ENCODE measurements at regions not wholly inside any gene's neighbourhood (a gene's known extent, or its start where the extent isn't known, plus 50 kb on each side); places are given as distances from the start of the nearest gene placed in this dataset.

DNA sequence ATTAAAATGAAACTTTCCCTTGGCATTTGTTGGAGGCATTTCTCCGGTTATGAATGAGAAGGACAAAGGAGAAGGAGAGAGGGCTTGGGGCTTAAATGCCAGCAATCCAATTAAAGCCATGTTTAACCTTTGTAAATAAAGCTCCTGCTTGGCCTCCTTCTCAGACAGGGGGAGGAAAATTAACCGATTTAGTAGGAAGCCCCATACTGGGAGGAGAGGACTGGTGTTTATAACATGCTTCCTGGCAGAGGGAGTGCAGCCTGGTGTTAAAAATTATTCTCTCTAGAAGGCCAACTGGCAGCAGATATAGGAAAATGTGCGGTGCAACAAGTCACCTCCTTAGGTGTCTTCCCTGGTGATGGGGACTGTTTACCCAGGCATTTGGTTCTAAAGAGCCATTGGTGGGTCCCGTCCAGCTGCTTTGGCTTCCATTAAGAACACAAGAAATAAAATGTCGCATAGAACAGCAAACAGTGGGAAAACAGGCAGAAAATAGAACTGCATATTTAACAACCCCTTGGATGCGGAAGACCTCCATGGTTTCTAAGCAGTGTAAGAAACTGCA is 846.5 kb downstream of the TYW1 start:
- DNase-seq (ENCODE audit: low read depth): no peak

DNA sequence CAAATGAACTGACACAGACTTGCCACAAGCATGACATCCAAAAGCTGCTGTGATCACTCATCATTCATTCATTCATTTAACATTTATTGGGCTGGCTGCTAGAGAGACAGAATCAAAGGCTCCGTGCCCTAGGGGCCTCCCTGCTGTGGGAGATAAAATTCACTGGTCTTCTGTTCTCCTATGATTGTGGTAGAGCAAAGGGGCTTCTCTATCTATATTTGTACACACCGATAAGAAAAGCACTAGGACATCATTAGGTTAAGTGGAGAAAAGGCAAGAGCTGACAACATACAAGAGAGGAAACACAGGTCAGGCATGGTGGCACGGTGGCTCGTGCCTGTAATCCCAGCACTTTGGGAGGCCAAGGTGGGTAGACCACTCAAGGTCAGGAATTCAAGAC is 847.0 kb downstream of the TYW1 start:
- no peak for DNase-seq (ENCODE audit: low read depth)

DNA sequence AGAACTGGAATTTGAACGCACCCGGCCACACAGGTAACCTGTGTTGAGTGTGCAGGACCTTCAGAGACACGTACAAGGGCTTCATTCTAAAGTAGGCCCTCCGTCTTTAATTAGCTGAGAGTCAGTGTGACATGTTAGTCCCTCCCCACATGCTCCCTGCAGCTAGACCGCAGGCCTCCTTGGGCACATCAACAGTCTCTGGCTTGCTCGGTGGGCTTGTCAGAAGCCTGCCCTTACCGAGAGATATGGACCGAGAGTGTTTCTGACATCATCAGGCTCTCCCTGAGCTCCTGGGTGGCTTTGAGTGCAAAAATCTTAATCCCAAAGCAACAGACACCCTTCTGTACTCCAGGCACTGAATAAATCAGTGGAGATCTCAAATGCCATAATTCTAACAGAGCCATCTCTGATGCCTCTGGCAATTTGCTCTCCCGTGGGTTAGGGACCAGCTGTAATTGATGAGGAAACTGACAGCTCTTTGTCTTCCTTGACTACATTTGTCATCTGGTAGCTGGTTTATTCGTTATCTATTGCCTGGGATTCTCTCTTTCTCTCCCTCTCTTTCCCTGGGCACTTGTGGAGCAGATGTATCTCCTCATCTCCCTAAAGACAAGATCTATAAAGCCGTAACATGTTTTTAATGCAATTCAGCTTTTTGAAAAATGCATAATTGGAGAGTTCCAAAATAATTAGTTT is 850.6 kb downstream of the TYW1 start:
- DNase-seq (ENCODE audit: low read depth): no peak

DNA sequence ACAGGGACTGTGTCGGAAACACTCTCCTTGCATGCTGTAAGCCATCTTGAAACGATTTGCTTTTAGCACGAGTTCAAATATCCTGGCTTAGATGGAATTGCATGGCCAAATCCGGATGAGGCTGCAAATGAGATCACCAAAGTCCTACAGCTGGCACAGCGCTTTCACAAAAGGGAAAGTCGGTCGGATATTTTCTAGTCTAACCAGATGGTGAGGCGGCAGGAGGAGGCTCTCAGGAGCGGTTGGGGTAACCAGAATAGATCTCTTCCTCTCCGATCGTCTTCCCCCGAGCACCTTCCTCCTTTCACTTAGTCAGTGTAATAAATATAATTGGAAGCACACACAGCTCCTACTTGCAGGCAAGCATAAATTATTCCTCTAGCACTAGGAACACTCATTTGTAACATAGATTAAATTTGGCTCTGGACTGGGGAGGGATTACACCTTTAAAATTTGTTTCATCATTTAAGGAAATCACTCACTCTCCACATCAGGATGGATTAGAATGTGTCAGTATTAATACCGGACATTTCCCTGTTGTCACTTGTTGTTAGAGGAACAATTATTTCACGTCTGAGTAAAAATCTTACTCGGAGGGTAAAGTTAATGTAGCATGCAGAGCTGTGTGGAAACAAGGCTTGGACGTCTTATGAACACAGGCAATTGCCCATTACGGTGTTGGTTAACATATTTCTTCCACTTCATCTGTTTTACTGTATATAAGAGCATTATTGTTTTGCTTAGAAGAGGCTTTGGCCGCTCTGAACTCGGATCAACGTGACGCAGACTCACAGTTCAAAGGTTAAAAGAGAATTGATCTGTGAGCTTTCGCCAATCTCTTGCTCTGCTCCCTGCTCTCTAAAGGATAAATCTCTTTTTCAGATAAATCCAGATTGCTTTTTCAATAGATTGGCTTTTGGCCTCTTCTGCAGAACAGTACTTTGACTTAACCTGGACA is 857.9 kb downstream of the TYW1 start:
- DNase-seq (ENCODE audit: low read depth): no peak

DNA sequence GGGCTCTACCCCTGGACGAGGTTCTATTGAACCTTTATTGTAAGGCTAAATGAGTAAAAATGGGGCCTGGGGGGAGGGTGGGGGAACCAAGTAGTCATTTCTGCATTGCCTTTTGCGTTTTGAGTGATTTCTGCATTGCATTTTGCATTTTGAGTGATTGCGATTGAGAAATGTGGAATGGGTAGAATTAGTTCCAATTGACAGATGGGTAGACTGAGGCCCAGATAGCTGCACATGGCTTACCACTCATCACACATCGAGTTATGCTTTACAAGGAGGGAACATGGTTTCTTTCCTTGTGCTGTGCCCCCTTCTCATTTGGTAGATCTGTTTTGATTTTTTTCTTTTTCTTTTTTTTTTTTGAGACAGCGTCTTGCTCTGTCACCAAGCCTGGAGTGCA is 858.7 kb downstream of the TYW1 start:
- DNase-seq (ENCODE audit: low read depth): no peak

DNA sequence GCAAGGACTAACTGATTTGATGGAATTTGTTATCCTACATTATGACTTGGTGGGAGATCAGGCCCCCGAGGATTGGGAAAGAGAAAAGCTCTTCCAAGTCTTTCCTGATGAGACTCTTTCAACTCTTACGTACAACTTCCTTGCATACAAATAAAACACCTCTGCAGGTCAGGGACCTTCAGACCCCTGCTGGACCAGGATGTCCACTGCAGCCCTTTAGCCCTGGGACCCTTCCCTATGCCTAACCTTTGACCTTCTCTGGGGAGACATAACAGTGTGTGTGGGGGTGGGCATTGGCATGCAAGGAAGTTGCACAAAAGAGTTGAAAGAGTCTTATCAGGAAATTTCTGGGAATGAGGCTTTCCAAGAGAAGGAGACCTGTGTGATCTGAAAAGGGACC is 859.4 kb downstream of the TYW1 start:
- no peak for DNase-seq (ENCODE audit: low read depth)

DNA sequence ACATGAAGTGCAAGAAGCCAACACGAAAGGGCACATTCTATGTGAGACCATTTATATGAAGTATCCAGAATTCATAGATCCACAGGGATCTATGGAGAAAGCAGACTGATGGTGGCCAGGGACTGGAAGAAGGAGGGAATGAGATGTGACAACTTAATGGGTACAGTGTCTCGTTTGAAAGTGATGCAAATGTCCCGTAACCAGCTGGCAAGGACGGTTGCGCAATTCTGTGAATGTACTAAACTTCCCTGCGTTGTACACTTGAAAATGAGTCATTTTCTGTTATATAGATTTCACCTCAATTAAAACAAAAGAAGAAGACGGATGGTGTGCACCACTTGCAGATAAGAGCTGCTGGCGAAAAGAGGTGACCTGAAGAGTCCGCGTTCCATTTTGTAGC is 861.1 kb downstream of the TYW1 start:
- DNase-seq (ENCODE audit: low read depth): no peak

DNA sequence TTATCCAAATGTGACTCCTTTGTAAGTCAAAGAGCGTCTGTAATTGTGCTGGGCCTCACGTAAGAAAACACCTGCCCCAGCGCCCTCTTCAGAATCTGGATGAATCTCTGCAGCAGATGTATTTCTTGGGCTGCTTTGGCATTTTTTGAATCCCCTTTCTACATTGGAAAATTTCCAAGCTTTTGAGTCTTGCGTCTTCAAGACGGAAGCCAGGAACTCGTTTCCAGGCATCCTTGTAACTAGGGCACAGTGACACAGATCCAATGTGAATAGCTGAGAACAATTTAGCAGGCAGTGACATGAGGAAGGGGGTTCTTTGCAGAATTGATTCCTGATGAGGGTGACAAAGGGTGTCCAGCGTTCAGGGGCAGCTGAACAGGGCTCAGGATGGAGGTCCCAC is 862.3 kb downstream of the TYW1 start:
- DNase-seq (ENCODE audit: low read depth): no peak

DNA sequence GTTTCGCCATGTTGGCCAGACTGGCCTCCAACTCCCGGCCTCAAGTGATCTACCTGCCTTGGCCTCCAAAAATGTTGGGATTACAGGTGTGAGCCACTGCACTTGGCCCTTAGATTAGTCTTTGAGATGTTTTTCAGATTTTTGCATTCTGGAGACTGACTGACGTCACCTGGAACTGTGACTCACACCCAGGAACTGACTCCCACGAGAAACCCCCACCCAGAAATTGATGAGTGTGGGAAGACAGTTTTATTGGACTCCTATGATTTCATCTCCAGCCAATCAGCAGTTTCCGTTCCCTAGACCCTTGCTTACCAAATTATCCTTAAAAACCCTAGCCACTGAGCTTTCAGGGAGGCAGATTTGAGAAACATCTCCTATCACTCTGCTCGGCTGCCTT is 867.3 kb downstream of the TYW1 start:
- no peak for DNase-seq (ENCODE audit: low read depth)

DNA sequence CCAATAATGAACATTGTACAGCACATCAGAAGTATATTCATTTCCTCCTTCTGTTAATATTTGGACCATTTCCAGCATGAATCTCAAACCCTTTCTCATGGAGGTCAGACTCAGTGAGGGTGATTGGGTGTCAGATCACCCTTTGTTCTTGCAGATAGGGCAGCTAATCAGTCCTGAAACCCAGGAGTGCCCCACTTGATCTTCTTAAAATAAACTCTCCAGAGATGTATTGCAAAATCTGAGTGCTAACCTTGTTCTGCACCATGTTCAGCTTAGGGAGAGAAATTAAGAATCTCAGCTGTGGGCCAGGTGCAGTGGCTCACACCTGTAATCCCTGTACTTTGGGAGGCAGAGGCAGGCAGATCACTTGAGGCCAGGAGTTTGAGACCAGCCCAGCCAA is 869.4 kb downstream of the TYW1 start:
- no peak for DNase-seq (ENCODE audit: low read depth)

DNA sequence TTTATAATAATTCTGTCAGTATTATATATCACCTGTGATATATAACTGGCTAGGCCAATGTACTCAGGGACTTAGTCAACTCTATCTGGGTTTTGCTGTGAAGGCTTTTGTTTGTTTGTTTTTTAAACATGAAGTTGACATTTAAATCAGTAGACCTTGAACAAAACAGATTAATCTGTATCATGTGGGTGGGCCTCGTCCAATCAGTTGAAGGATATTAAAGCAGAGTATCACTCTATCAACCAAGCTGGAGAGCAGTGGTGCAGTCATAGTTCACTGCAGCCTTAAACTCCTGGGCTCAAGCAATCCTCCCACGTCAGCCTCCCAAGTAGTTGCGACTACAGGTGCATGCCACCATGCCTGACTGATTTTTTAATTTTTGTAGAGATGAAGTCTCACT is 870.2 kb downstream of the TYW1 start:
- no peak for DNase-seq (ENCODE audit: low read depth)

DNA sequence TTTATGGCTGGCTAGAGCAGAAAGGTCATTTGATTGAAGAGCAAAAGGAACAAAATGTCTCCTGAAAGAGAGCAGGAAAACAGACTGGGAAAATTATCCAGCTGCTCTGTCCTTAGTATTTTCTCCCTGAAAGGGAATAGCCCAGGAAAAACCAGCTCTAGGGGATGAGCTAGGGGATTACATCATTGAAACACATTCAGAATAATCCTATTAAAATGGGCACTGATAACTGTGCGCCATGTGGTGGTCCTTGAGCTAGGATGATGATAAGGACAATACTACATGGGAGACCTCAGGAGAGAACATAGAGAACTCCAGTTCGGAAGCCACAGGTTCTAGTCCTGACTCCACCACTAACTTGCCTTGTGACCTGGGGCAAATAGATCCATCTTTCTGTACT is 873.8 kb downstream of the TYW1 start:
- no peak for DNase-seq (ENCODE audit: low read depth)

DNA sequence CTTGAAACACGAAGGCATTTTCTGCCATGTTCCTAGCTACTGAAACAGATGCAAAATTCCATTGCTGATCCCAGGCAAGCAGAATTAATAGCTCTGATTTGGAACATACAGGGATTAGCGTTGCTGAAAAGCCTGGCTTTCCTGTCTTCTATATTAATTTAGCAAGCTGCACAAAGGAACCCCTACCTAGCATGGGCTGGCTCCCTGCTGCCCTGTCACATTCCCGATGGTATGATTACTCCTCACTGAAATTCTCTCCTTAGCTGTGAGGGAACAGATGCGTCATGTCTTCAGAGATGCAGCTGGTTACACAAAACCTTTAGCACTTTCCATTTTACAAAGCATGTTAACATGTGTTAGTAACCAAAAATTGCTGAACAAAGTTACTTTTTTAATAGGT is 878.9 kb downstream of the TYW1 start:
- DNase-seq (ENCODE audit: low read depth): no peak

DNA sequence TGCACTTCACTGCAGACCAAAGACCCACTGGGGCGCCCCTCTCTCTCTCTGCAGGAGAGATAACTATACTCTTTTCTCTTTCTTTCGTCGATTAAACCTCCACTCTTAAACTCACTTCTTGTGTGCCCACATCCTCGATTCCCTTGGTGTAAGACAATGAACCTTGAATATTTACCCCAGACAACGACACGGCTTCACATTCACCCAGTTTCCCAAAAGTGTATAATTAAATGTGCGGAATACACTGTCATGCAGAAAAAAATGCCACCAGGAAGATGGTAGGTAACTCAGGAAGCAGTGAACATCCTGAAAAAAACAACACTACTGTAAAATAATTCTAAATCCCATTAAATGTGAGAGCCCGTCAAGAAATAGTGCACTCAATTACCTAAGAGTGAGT is 882.2 kb downstream of the TYW1 start:
- no peak for DNase-seq (ENCODE audit: low read depth)

DNA sequence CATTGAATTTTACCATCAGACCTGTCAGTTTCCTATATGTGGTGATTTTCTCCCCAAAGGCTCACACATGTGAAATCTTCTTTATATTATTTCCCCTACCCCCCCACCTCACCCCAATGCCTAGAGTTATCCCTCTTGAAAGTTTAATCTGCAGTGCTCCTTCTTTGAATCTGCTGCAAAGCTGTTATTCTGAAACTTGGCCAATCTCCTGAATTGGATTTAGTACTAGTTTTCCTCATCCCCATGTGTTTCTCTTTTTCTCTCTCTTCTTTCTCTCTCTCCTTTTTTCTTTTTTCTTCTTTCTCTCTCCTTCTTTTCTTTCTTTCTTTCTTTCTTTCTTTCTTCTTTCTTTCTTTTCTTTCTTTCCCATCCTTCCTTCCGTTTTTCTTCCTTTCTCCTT is 886.2 kb downstream of the TYW1 start:
- no peak for DNase-seq (ENCODE audit: low read depth)

DNA sequence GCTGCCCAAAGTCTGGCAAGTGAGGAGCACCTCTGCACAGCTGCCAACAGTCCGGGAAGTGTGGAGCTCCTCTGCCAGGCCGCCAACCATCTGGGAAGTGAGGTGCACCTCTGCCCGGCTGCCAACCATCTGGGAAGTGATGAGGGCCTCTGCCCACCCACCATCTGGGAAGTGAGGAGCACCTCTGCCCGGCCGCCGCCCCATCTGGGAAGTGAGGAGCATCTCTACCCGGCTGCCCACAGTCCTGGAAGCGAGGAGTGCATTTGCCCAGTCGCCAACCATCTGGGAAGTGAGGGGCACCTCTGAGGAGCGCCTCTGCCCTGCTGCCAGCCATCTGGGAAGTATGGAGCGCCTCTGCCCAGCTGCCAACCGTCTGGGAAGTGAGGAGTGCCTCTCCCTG is 893.7 kb downstream of the TYW1 start:
- no peak for DNase-seq (ENCODE audit: low read depth)

DNA sequence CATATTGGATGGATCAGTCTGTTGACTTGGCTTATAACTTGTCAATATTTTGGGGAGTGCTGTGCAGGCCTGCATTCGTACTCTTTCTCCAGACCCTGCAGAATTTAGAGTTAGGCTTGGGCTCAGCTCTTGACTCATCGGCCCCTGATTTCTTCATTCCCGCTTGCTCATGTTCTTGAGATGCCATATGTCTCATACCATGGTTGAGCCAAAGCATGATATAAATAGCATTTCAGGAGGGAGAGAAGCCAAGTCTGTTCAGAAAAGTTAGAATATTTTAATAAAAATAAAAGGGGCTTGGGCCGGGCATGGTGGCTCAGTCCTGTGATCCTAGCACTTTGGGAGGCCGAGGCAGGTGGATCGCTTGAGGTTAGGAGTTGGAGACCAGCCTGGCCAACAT is 898.1 kb downstream of the TYW1 start:
- no peak for DNase-seq (ENCODE audit: low read depth)

DNA sequence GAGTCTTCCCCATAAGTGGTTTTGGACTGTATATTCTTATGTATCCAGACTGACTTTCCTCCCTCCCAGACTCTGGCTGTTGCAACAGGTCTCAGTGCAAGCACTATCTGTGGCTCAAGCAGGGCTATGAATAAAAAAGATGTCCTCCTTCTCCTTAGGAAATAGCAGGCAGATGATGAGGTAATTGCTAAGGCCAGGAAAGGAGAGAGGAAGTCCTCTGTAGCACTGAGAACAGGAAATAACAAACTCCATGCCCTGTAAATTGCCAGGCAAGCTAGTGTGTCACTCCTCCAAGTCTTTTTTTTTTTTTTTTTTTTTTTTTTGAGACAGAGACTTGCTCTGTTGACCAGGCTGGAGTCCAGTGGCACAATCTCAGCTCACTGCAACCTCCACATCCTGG is 900.1 kb downstream of the TYW1 start:
- DNase-seq (ENCODE audit: low read depth): no peak

DNA sequence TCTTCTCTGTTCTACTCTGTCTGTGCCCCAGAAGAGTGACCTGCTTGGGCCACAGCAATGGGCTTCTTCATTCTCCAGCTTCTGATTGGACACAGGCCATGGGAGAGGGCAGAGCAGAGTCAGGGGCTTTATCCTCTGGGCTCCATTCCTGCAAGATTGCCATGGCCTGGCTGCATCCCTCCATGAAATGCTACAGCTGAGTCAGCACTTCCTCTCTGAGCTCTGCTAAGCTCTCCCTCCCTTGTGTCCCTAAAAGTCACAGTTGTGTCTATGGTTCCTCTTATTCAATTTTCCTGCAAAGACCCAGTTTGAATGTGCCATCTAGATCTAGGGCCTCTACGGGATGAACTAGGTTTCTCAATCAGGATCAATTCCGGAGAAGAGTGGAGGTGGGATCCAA is 903.8 kb downstream of the TYW1 start:
- DNase-seq (ENCODE audit: low read depth): no peak

DNA sequence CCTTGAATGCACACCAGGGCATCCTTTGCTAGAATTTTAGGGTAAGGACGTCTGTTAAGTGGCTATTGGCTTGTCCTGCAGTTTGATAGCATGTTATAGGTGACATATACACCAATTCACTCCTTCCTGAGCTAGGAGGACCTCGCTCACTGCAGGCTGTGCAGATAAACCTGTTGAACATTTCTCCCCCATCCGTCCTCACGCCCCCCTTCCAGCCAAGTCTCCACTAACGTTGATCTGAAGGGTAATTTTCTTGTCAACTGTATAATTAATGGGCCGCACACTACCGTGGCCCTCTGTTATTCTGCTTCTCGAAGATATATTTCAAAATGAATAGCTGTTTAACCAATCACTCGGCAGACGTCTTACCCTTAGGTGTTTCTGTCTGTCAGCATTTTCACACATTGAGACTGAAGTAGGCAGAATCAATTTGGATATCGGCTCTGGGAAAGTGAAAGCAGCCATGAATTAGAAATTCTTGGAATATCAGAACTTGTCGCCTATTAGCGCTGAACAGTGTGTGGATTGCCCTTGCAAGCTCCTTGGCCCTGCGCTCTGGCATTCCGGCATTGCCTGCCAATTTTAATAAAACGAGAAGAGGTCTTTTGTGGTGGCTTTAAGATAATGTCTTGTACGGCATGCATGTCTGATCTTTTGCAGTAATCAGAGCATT is 905.3 kb downstream of the TYW1 start:
- no peak for DNase-seq (ENCODE audit: low read depth)

DNA sequence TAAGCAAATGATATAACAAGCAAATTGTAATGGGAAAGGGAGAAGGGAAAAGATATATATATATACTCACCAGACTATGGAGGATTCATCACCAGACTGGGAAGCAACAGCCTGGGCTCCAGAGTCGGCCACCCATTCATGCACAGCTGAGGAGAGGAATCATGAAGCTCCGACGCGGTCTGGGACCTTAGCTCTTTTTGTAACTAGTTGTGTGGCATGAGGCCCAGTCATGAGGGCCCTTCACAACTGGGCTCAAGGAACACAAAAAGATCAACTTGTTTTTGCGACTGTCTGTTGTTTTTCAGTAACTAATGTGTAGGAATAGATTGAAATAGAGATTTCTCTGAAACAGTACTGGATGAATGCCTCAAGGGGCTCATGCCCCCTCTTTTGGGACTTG is 911.2 kb downstream of the TYW1 start:
- DNase-seq (ENCODE audit: low read depth): no peak

DNA sequence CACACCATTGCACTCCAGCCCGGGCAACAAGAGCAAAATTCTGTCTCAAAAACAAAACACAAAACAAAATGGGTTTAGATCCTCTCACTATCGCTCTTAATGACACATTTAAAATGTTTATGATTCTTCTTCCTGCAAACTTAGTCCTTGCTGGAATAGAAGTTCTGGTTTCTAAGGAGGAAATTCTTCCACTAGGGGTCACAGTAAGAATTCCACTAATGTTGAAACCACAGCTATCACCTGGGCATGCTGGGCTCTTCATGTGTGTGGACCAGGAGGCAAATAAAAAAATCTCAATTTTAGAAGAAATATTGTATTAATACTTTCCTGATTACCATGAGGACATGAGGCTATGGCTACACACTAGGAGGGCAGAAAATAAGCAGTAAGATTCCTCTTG is 915.8 kb downstream of the TYW1 start:
- DNase-seq (ENCODE audit: low read depth): no peak

DNA sequence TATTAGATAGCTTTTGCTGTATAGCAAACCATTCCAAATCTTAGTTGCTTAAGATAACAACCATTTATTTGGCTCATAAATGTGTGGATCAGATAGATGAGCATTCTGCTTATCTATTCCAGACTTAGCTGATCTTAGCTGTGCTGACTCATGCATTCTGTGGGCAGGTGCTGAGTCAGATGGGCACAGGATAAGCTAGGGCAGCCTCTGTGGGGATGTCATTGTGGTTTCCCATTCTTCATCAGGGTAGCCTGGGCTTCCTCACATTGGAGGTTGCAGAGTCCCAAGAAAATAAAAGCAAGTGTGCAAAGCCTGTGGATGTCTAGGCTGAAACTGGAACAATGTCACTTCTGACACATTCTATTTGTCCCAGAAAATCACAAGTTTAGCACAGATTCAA is 917.0 kb downstream of the TYW1 start:
- DNase-seq (ENCODE audit: low read depth): no peak

All from HS-27A (cell line).